Astrocyte (in vitro differentiated cells and primary cell): ENCODE measurements at regions not wholly inside any gene's neighbourhood (a gene's known extent, or its start where the extent isn't known, plus 50 kb on each side); places are given as distances from the start of the nearest gene placed in this dataset.

Experiments used
- DNase-seq: peaks from one replicate; pipeline ENCODE4 v3.0.0-alpha.2; 2010; ENCODE audit warnings: low read depth
- FAIRE-seq: peaks from 2 replicates; lab custom pipeline; 2011; peaks lifted over from hg19 to GRCh38; lab: Jason Lieb, UNC
- H2AFZ ChIP-seq: 2 replicates; pipeline ENCODE4 v1.6.0; 2012; ENCODE audit warnings: low read depth, low read length, inconsistent platforms
- H3K27ac ChIP-seq: 2 replicates; pipeline ENCODE4 v1.5.1; 2011; ENCODE audit warnings: low read depth, low read length, inconsistent platforms
- H3K27me3 ChIP-seq: 2 replicates; pipeline ENCODE4 v1.6.0; 2011; ENCODE audit warnings: low read length, inconsistent platforms; ENCODE audit not compliant: insufficient read depth
- H3K36me3 ChIP-seq: 2 replicates; pipeline ENCODE4 v1.5.1; 2011; ENCODE audit warnings: low read length, inconsistent platforms; ENCODE audit not compliant: insufficient read depth
- H3K4me1 ChIP-seq: 2 replicates; pipeline ENCODE4 v1.5.1; 2011; ENCODE audit warnings: low read length, inconsistent platforms; ENCODE audit not compliant: insufficient read depth
- H3K4me2 ChIP-seq: 2 replicates; pipeline ENCODE4 v1.6.0; 2012; ENCODE audit warnings: low read length, inconsistent platforms
- H3K4me3 ChIP-seq: 2 replicates; pipeline ENCODE4 v1.5.1; 2011; ENCODE audit warnings: low read depth, mild to moderate bottlenecking, low read length, inconsistent platforms; ENCODE audit not compliant: insufficient read depth
- H3K79me2 ChIP-seq: 2 replicates; pipeline ENCODE4 v1.6.0; 2012; ENCODE audit warnings: mild to moderate bottlenecking, low read length, inconsistent platforms; ENCODE audit not compliant: insufficient read depth
- H3K9ac ChIP-seq: 2 replicates; pipeline ENCODE4 v1.6.0; 2012; ENCODE audit warnings: mild to moderate bottlenecking, low read length, inconsistent platforms
- H3K9me3 ChIP-seq: 2 replicates; pipeline ENCODE4 v1.5.1; 2012; ENCODE audit warnings: low read depth, mild to moderate bottlenecking, low read length, inconsistent platforms; ENCODE audit not compliant: insufficient read depth
- H4K20me1 ChIP-seq: 2 replicates; pipeline ENCODE4 v1.6.0; 2012; ENCODE audit warnings: low read length, inconsistent platforms; ENCODE audit not compliant: insufficient read depth
- H3K27ac Mint-ChIP-seq: one replicate; pipeline ENCODE4 v1.8.0; 2021; ENCODE audit warnings: mild to moderate bottlenecking, mixed read lengths; ENCODE audit not compliant: unreplicated experiment
- H3K27me3 Mint-ChIP-seq: one replicate; pipeline ENCODE4 v1.8.0; 2021; ENCODE audit warnings: low read depth, mixed read lengths; ENCODE audit not compliant: unreplicated experiment
- H3K36me3 Mint-ChIP-seq: one replicate; pipeline ENCODE4 v1.8.0; 2021; ENCODE audit warnings: low read depth, mixed read lengths; ENCODE audit not compliant: unreplicated experiment
- H3K4me1 Mint-ChIP-seq: one replicate; pipeline ENCODE4 v1.8.0; 2021; ENCODE audit warnings: low read depth, mixed read lengths; ENCODE audit not compliant: unreplicated experiment
- H3K4me3 Mint-ChIP-seq: one replicate; pipeline ENCODE4 v1.8.0; 2021; ENCODE audit warnings: mild to moderate bottlenecking, moderate library complexity, mixed read lengths; ENCODE audit not compliant: unreplicated experiment
- H3K9me3 Mint-ChIP-seq: one replicate; pipeline ENCODE4 v1.8.0; 2021; ENCODE audit warnings: mild to moderate bottlenecking, mixed read lengths; ENCODE audit not compliant: unreplicated experiment
- CTCF ChIP-seq: IDR thresholded peaks from 2 replicates; pipeline ENCODE4 v1.5.1; 2011; ENCODE audit warnings: low read depth, mild to moderate bottlenecking, inconsistent platforms, low read length, moderate library complexity; ENCODE audit not compliant: insufficient read depth
- EZH2 ChIP-seq: IDR thresholded peaks from 2 replicates; pipeline ENCODE4 v1.6.1; 2012; ENCODE audit warnings: mild to moderate bottlenecking, low read length, inconsistent platforms; ENCODE audit not compliant: insufficient read depth

- Mint-ChIP-seq H3K27ac (no peak overlapping the region), H3K4me3 (no peak overlapping the region), H3K9me3 (no peaks in the 10 kb centered on the region), H3K36me3 (peaks cover 1% of the 10 kb centered on the region), H3K27me3 (no peaks in the 10 kb centered on the region), H3K4me1 (peaks cover 15% of the 10 kb centered on the region)
- Histone ChIP-seq H4K20me1 (no peaks in the 10 kb centered on the region), H3K36me3 (no peaks in the 10 kb centered on the region), H3K79me2 (no peaks in the 10 kb centered on the region), H3K9ac (no peak overlapping the region), H3K27me3 (no peaks in the 10 kb centered on the region), H3K4me2 (no peak overlapping the region), H3K4me3 (no peak overlapping the region), H3K4me1 (no peaks in the 10 kb centered on the region), H3K27ac (no peak overlapping the region), H2AFZ (no peak overlapping the region), H3K9me3 (no peaks in the 10 kb centered on the region)
- TF ChIP-seq EZH2, result no peak
- no peak for TF ChIP-seq CTCF
- FAIRE-seq (no peak), DNase-seq (peak; percentile 57)
Observed at GRCh38 chr4:14877246-14878225, 124.7 kb upstream of the CPEB2 start.

GRCh38 chr4:14878681-14879080 lies 123.6 kb upstream of the CPEB2 start:
- Histone ChIP-seq H4K20me1 (no peaks in the 10 kb centered on the region), H3K27ac (no peak overlapping the region)

GRCh38 chr4:14879683-14880082 lies 122.6 kb upstream of the CPEB2 start:
- Mint-ChIP-seq H3K9me3 (no peaks in the 10 kb centered on the region), H3K27ac (peak overlapping the region; percentile 35), H3K27me3 (no peaks in the 10 kb centered on the region), H3K4me1 (peaks cover 17% of the 10 kb centered on the region), H3K36me3 (peaks cover 1% of the 10 kb centered on the region), H3K4me3 (no peak overlapping the region)
- FAIRE-seq (no peak), DNase-seq (no peak)
- Histone ChIP-seq H3K4me3 (no peak overlapping the region), H3K27me3 (peaks cover 6% of the 10 kb centered on the region), H4K20me1 (no peaks in the 10 kb centered on the region), H3K36me3 (no peaks in the 10 kb centered on the region), H3K79me2 (no peaks in the 10 kb centered on the region), H3K9ac (no peak overlapping the region), H3K4me2 (no peak overlapping the region), H3K4me1 (no peaks in the 10 kb centered on the region), H2AFZ (no peak overlapping the region), H3K27ac (no peak overlapping the region), H3K9me3 (no peaks in the 10 kb centered on the region)
- no peak for TF ChIP-seq EZH2
- no peak for TF ChIP-seq CTCF

More at GRCh38 chr4:14878681-14879080, 123.6 kb upstream of the CPEB2 start:
- Mint-ChIP-seq H3K9me3 (no peaks in the 10 kb centered on the region), H3K27me3 (no peaks in the 10 kb centered on the region), H3K36me3 (peaks cover 1% of the 10 kb centered on the region), H3K4me1 (peaks cover 17% of the 10 kb centered on the region), H3K27ac (peak overlapping the region; percentile 50), H3K4me3 (no peak overlapping the region)
- Histone ChIP-seq H3K9ac (no peak overlapping the region), H3K27me3 (peaks cover 3% of the 10 kb centered on the region), H3K36me3 (no peaks in the 10 kb centered on the region), H3K4me1 (no peaks in the 10 kb centered on the region), H3K79me2 (no peaks in the 10 kb centered on the region), H3K4me2 (no peak overlapping the region), H3K4me3 (no peak overlapping the region), H2AFZ (no peak overlapping the region), H3K9me3 (no peaks in the 10 kb centered on the region)
- no peak for DNase-seq
- FAIRE-seq, result no peak
- TF ChIP-seq EZH2, result no peak
